B cell (primary cell): ENCODE measurements at regions not wholly inside any gene's neighbourhood (a gene's known extent, or its start where the extent isn't known, plus 50 kb on each side); places are given as distances from the start of the nearest gene placed in this dataset.
A peak's percentile ranks its signal among the peaks of the same experiment; 100 is the strongest.

Source experiments
- ATAC-seq: fragments of 200-7000 bp; cut with Tn5 transposase; one replicate; pipeline ENCODE4 v1.10.0; 2021; ENCODE audit warnings: low read depth, mild to moderate bottlenecking, moderate number of reproducible peaks, moderate library complexity
- CTCF ChIA-PET: fragments of 350-600 bp; sonication (Branson Sonifier 250); formaldehyde crosslinking; loops from one replicate; lab custom pipeline; 2021; ENCODE audit warnings: antibody characterized with exemption, inconsistent platforms; lab: Charles Lee
- POLR2A ChIA-PET: fragments of 350-600 bp; sonication (Branson Sonifier 250); formaldehyde crosslinking; loops from one replicate; lab custom pipeline; 2021; ENCODE audit warnings: antibody characterized with exemption; lab: Charles Lee
- DNase-seq: peaks from one replicate; pipeline ENCODE4 v3.0.0; 2013
- H2AFZ ChIP-seq: 2 replicates; pipeline ENCODE4 v1.6.1; 2012; ENCODE audit warnings: mild to moderate bottlenecking, low read depth, low read length; ENCODE audit not compliant: insufficient read depth, poor library complexity, severe bottlenecking
- H3K27ac ChIP-seq, 2 donors: 1 replicate in 1 of 2; 2 replicates in 1 of 2; pipeline ENCODE4 v1.5.1; 2012 to 2013; ENCODE audit warnings: low read length in 2 of 2, mild to moderate bottlenecking in 2 of 2, moderate library complexity in 1 of 2
- H3K27me3 ChIP-seq, 4 experiments: fragments of 200-600 bp in 1 of 4; sonication (generic) in 1 of 4; replicated peaks in 1 of 4; 1 replicate in 2 of 4; 2 replicates in 2 of 4; pipeline versions ENCODE4 v1.6.1 to v1.7.0; 2013 to 2016; ENCODE audit warnings: low read length in 3 of 4, mild to moderate bottlenecking in 2 of 4, mixed read lengths in 1 of 4, moderate library complexity in 1 of 4; ENCODE audit not compliant: insufficient read depth in 4 of 4, control insufficient read depth in 3 of 4; ENCODE audit errors: control extremely low read depth in 1 of 4
- H3K36me3 ChIP-seq, 2 experiments: replicated peaks in 1 of 2; 1 replicate in 1 of 2; 2 replicates in 1 of 2; pipeline versions ENCODE4 v1.6.1 to v1.7.1; 2013; ENCODE audit warnings: low read length in 1 of 2; ENCODE audit not compliant: insufficient read depth in 2 of 2, control insufficient read depth in 1 of 2; ENCODE audit errors: control extremely low read depth in 1 of 2, extremely low read depth in 1 of 2
- H3K4me1 ChIP-seq, 2 donors: fragments of 200-600 bp in 1 of 2; sonication (generic) in 1 of 2; 1 replicate in 1 of 2; 2 replicates in 1 of 2; pipeline versions ENCODE4 v1.5.1 to v1.6.1; 2013 to 2017; ENCODE audit warnings: low read length in 2 of 2; ENCODE audit not compliant: control insufficient read depth in 2 of 2, insufficient read depth in 2 of 2
- H3K4me2 ChIP-seq: replicated peaks from 2 replicates; pipeline ENCODE3; 2012; ENCODE audit warnings: mild to moderate bottlenecking, low read depth, low read length; ENCODE audit not compliant: poor library complexity, severe bottlenecking
- H3K4me3 ChIP-seq, 5 experiments: fragments of 200-600 bp in 1 of 5; sonication (generic) in 1 of 5; 1 replicate in 3 of 5; 2 replicates in 2 of 5; pipeline versions ENCODE4 v1.5.1 to v1.7.0; 2011 to 2016; ENCODE audit warnings: low read length in 4 of 5, mild to moderate bottlenecking in 4 of 5, low read depth in 2 of 5, control low read depth in 1 of 5, moderate library complexity in 1 of 5; ENCODE audit not compliant: insufficient read depth in 1 of 5; ENCODE audit errors: control extremely low read depth in 1 of 5, extremely low read depth in 1 of 5
- H3K79me2 ChIP-seq: fragments of 200-600 bp; sonication (generic); one replicate; pipeline ENCODE4 v1.6.0; 2016; ENCODE audit warnings: low read length; ENCODE audit not compliant: control insufficient read depth, insufficient read depth
- H3K9ac ChIP-seq: fragments of 200-600 bp; sonication (generic); 2 replicates; pipeline ENCODE4 v1.6.1; 2017; ENCODE audit warnings: mild to moderate bottlenecking, low read length, moderate library complexity
- H3K9me3 ChIP-seq, 3 donors: one replicate each; pipeline versions ENCODE4 v1.6.1 to v1.7.1; 2013; ENCODE audit warnings: low read length in 2 of 3; ENCODE audit not compliant: control insufficient read depth in 2 of 3, insufficient read depth in 1 of 3; ENCODE audit errors: control extremely low read depth in 1 of 3
- H4K20me1 ChIP-seq: 2 replicates; pipeline ENCODE4 v1.6.0; 2012; ENCODE audit warnings: mild to moderate bottlenecking, low read length; ENCODE audit not compliant: insufficient read depth, control insufficient read depth, poor library complexity, severe bottlenecking
- H3K27ac Mint-ChIP-seq: one replicate; pipeline ENCODE4 v1.8.0; 2021; ENCODE audit warnings: mixed read lengths
- H3K27me3 Mint-ChIP-seq: one replicate; pipeline ENCODE4 v1.8.0; 2021; ENCODE audit warnings: mixed read lengths
- H3K4me1 Mint-ChIP-seq: one replicate; pipeline ENCODE4 v1.8.0; 2021; ENCODE audit warnings: mixed read lengths
- H3K4me3 Mint-ChIP-seq: one replicate; pipeline ENCODE4 v1.8.0; 2021; ENCODE audit warnings: mixed read lengths
- H3K9me3 Mint-ChIP-seq: one replicate; pipeline ENCODE4 v1.8.0; 2022; ENCODE audit warnings: mixed read lengths; ENCODE audit not compliant: insufficient read depth
- CTCF ChIP-seq: fragments of 200-600 bp; IDR thresholded peaks from one replicate; pipeline ENCODE4 v1.8.0; 2022; ENCODE audit warnings: antibody characterized with exemption, mild to moderate bottlenecking
- EZH2 ChIP-seq: IDR thresholded peaks from 2 replicates; pipeline ENCODE4 v1.6.1; 2012; ENCODE audit warnings: borderline replicate concordance, low read depth, mild to moderate bottlenecking, moderate library complexity, low read length; ENCODE audit not compliant: insufficient read depth, poor library complexity, severe bottlenecking
- WGBS: methylation state at CpG from one replicate; pipeline ENCODE4 v1.1.5; 2013; ENCODE audit warnings: missing lambda C conversion rate; ENCODE audit not compliant: insufficient coverage; 5-methylcytosine and 5-hydroxymethylcytosine counted together
- intact Hi-C: fragments of 100-400 bp; cut with micrococcal nuclease; formaldehyde crosslinking; loops from one replicate; pipeline ENCODE4 v1.10.0; 2022

- no peak overlapping the region for H3K4me3 Mint-ChIP-seq
- peaks cover 21% of the 10 kb centered on the region for H3K4me1 Mint-ChIP-seq
- Histone ChIP-seq H3K4me1 (peaks cover 8 to 10% of the 10 kb centered on the region in 2 donors), H3K9me3 (no peaks in the 10 kb centered on the region), H3K4me2 (no peak overlapping the region), H3K27me3 (no peaks in the 10 kb centered on the region), H4K20me1 (no peaks in the 10 kb centered on the region), H3K36me3 (no peaks in the 10 kb centered on the region), H2AFZ (no peak overlapping the region), H3K4me3 (no peak overlapping the region), H3K27ac (no peak overlapping the region), H3K9ac (no peak overlapping the region), H3K79me2 (no peaks in the 10 kb centered on the region)
- peak overlapping the region; percentile 11 for H3K27ac Mint-ChIP-seq
- ATAC-seq, result no peak
- no peak for TF ChIP-seq CTCF
- no peak for DNase-seq
- H3K27me3 Mint-ChIP-seq, result no peaks in the 10 kb centered on the region
- H3K9me3 Mint-ChIP-seq, result peaks cover 3% of the 10 kb centered on the region
- 80% methylated on average over 2 of the region's 9 CpGs for WGBS
- ChIA-PET POLR2A (no interaction called here), CTCF (no interaction called here)
- intact Hi-C loops, result no loop called here
These were observed 103.0 kb upstream of the UBE2E2 start for GRCh38 chr3:23100106-23100505.

- Mint-ChIP-seq H3K27me3 (no peaks in the 10 kb centered on the region), H3K27ac (no peak overlapping the region), H3K9me3 (peaks cover 3% of the 10 kb centered on the region), H3K4me3 (no peak overlapping the region), H3K4me1 (peaks cover 17% of the 10 kb centered on the region)
- H3K4me2 ChIP-seq, result no peak overlapping the region
- no peaks in the 10 kb centered on the region for H3K79me2 ChIP-seq
- H3K27me3 ChIP-seq, result no peaks in the 10 kb centered on the region
- ATAC-seq (no peak), DNase-seq (no peak)
- no peaks in the 10 kb centered on the region for H4K20me1 ChIP-seq
- no peaks in the 10 kb centered on the region for H3K9me3 ChIP-seq
- CTCF ChIA-PET, result no interaction called here
- WGBS, result no CpG with 5 or more reads among the region's 1 CpG
- H3K9ac ChIP-seq, result no peak overlapping the region
- H3K4me3 ChIP-seq, result no peak overlapping the region
- H3K27ac ChIP-seq, result no peak overlapping the region
- no peak overlapping the region for H2AFZ ChIP-seq
- POLR2A ChIA-PET, result no interaction called here
- intact Hi-C loops, result no loop called here
- peaks cover 8 to 10% of the 10 kb centered on the region in 2 donors for H3K4me1 ChIP-seq
- no peaks in the 10 kb centered on the region for H3K36me3 ChIP-seq
- no peak for TF ChIP-seq CTCF
- TF ChIP-seq EZH2, result no peak
These were observed 99.4 kb upstream of the UBE2E2 start for GRCh38 chr3:23103764-23104163.
